ENCODE measurements at regions not wholly inside any gene's neighbourhood (a gene's known extent, or its start where the extent isn't known, plus 50 kb on each side); places are given as distances from the start of the nearest gene placed in this dataset.

DNA sequence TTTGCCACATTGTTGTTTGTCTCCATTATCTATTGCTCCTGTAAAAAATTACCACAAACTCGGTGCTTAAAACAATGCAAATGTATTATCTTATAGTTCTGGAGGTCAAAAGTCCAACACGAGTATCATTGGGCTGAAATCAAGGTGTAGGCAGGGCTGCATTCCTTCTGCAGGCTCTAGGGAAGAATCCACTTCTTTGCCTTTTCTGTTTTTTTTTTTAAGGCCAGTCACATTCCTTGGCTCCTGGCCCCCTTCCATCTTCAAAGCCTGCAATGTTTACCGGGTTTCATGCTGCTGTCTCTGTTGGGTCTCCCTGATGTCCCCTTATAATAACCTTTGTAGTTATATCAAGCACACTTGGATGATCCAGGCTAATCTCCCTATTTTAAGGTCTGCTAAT is 212.7 kb downstream of the PTBP2 start:
- no peak for TF ChIP-seq CTCF (IDR thresholded peaks at IDR 0.05)
- TF ChIP-seq POLR2A (IDR thresholded peaks at IDR 0.05) = no peak
